ENCODE measurements at regions not wholly inside any gene's neighbourhood (a gene's known extent, or its start where the extent isn't known, plus 50 kb on each side); places are given as distances from the start of the nearest gene placed in this dataset.
A peak's percentile ranks its signal among the peaks of the same experiment; 100 is the strongest.

- Histone ChIP-seq H4K8ac (ENCODE audit: low read depth, low read length) (no peak overlapping the region), H3K9me3 (replicated peaks in 1 of 2; ENCODE audit: control insufficient read depth in 2 of 2, insufficient read depth in 1 of 2, low read depth in 1 of 2, low read length in 2 of 2) (no peaks in the 10 kb centered on the region), H3K27me3 (ENCODE audit: control insufficient read depth in 3 of 3, insufficient read depth in 3 of 3, low read depth in 1 of 3, low read length in 3 of 3) (no peaks in the 10 kb centered on the region), H3K18ac (ENCODE audit: low read length) (peak overlapping the region; percentile 39), H3K4ac (ENCODE audit: low read length) (no peak overlapping the region), H3K4me2 (ENCODE audit: insufficient read depth, low read length, poor library complexity, severe bottlenecking) (no peak overlapping the region), H3K4me1 (ENCODE audit: control insufficient read depth in 2 of 2, insufficient read depth in 1 of 2, low read depth in 1 of 2, low read length in 2 of 2) (peaks cover 0 to 6% of the 10 kb centered on the region in 2 donors), H3K23ac (ENCODE audit: low read depth, low read length, poor library complexity) (no peak overlapping the region), H4K91ac (ENCODE audit: low read depth, low read length, poor library complexity) (no peak overlapping the region), H3K36me3 (replicated peaks in 1 of 2; ENCODE audit: control insufficient read depth in 2 of 2, insufficient read depth in 2 of 2, low read length in 2 of 2) (no peaks in the 10 kb centered on the region), H3K27ac (replicated peaks; ENCODE audit: low read length) (no peak overlapping the region), H2BK12ac (ENCODE audit: low read length) (no peak overlapping the region), H2BK120ac (ENCODE audit: low read depth, low read length) (no peak overlapping the region), H3K14ac (ENCODE audit: low read length) (no peak overlapping the region), H2BK5ac (ENCODE audit: low read length) (no peak overlapping the region), H2BK15ac (ENCODE audit: low read length) (no peak overlapping the region), H3K79me1 (ENCODE audit: low read depth, low read length) (no peaks in the 10 kb centered on the region), H3K4me3 (ENCODE audit: low read length in 2 of 2) (no peak overlapping the region), H2AK5ac (ENCODE audit: low read depth, low read length) (no peak overlapping the region), H2AFZ (ENCODE audit: low read length) (no peak overlapping the region), H3K9ac (ENCODE audit: low read depth, low read length, poor library complexity) (no peak overlapping the region)
- no peak for DNase-seq (ENCODE audit: low spot score)
- no CpG with 5 or more reads among the region's 14 CpGs for WGBS, 2 donors (ENCODE audit: extremely low coverage in 2 of 2, insufficient read length in 2 of 2, insufficient replicate concordance in 1 of 2)
These were observed 142.8 kb upstream of the PHACTR3 start for GRCh38 chr20:59461526-59461925.

GRCh38 chr20:59462249-59462648 lies 142.1 kb upstream of the PHACTR3 start:
- Histone ChIP-seq H2AK5ac (ENCODE audit: low read depth, low read length) (no peak overlapping the region), H3K9ac (ENCODE audit: low read depth, low read length, poor library complexity) (no peak overlapping the region), H2BK5ac (ENCODE audit: low read length) (no peak overlapping the region), H3K4me3 (ENCODE audit: low read length in 2 of 2) (no peak overlapping the region), H3K27me3 (ENCODE audit: control insufficient read depth in 3 of 3, insufficient read depth in 3 of 3, low read depth in 1 of 3, low read length in 3 of 3) (no peaks in the 10 kb centered on the region), H3K4me2 (ENCODE audit: insufficient read depth, low read length, poor library complexity, severe bottlenecking) (no peak overlapping the region), H2BK120ac (ENCODE audit: low read depth, low read length) (no peak overlapping the region), H3K79me1 (ENCODE audit: low read depth, low read length) (no peaks in the 10 kb centered on the region), H3K4me1 (ENCODE audit: control insufficient read depth in 2 of 2, insufficient read depth in 1 of 2, low read depth in 1 of 2, low read length in 2 of 2) (peaks cover 0 to 5% of the 10 kb centered on the region in 2 donors), H2AFZ (ENCODE audit: low read length) (no peak overlapping the region), H2BK12ac (ENCODE audit: low read length) (no peak overlapping the region), H3K27ac (replicated peaks; ENCODE audit: low read length) (no peak overlapping the region), H3K9me3 (replicated peaks in 1 of 2; ENCODE audit: control insufficient read depth in 2 of 2, insufficient read depth in 1 of 2, low read depth in 1 of 2, low read length in 2 of 2) (no peaks in the 10 kb centered on the region), H3K36me3 (replicated peaks in 1 of 2; ENCODE audit: control insufficient read depth in 2 of 2, insufficient read depth in 2 of 2, low read length in 2 of 2) (no peaks in the 10 kb centered on the region), H3K14ac (ENCODE audit: low read length) (no peak overlapping the region), H3K18ac (ENCODE audit: low read length) (no peak overlapping the region), H3K4ac (ENCODE audit: low read length) (no peak overlapping the region), H4K91ac (ENCODE audit: low read depth, low read length, poor library complexity) (no peak overlapping the region), H4K8ac (ENCODE audit: low read depth, low read length) (no peak overlapping the region), H2BK15ac (ENCODE audit: low read length) (no peak overlapping the region), H3K23ac (ENCODE audit: low read depth, low read length, poor library complexity) (no peak overlapping the region)
- no peak for DNase-seq (ENCODE audit: low spot score)
- no CpG with 5 or more reads among the region's 10 CpGs for WGBS, 2 donors (ENCODE audit: extremely low coverage in 2 of 2, insufficient read length in 2 of 2, insufficient replicate concordance in 1 of 2)

GRCh38 chr20:59463541-59463940 lies 140.8 kb upstream of the PHACTR3 start:
- no CpG with 5 or more reads among the region's 2 CpGs for WGBS, 2 donors (ENCODE audit: extremely low coverage in 2 of 2, insufficient read length in 2 of 2, insufficient replicate concordance in 1 of 2)
- DNase-seq (ENCODE audit: low spot score), result no peak

GRCh38 chr20:59466107-59466815 lies 138.1 kb upstream of the PHACTR3 start:
- DNase-seq (ENCODE audit: low spot score), result no peak
- no CpG with 5 or more reads among the region's 16 CpGs for WGBS, 2 donors (ENCODE audit: extremely low coverage in 2 of 2, insufficient read length in 2 of 2, insufficient replicate concordance in 1 of 2)
- H3K27me3 ChIP-seq (ENCODE audit: control insufficient read depth in 3 of 3, insufficient read depth in 3 of 3, low read depth in 1 of 3, low read length in 3 of 3), result peaks cover 0 to 2% (median 0%) of the 10 kb centered on the region in 3 experiments

More at GRCh38 chr20:59463541-59463940, 140.8 kb upstream of the PHACTR3 start:
- Histone ChIP-seq H3K4me2 (ENCODE audit: insufficient read depth, low read length, poor library complexity, severe bottlenecking) (no peak overlapping the region), H3K4me1 (ENCODE audit: control insufficient read depth in 2 of 2, insufficient read depth in 1 of 2, low read depth in 1 of 2, low read length in 2 of 2) (peaks cover 0 to 5% of the 10 kb centered on the region in 2 donors), H3K9me3 (replicated peaks in 1 of 2; ENCODE audit: control insufficient read depth in 2 of 2, insufficient read depth in 1 of 2, low read depth in 1 of 2, low read length in 2 of 2) (no peaks in the 10 kb centered on the region), H2AK5ac (ENCODE audit: low read depth, low read length) (no peak overlapping the region), H3K27ac (replicated peaks; ENCODE audit: low read length) (no peak overlapping the region), H2BK12ac (ENCODE audit: low read length) (no peak overlapping the region), H4K91ac (ENCODE audit: low read depth, low read length, poor library complexity) (no peak overlapping the region), H3K18ac (ENCODE audit: low read length) (peak overlapping the region; percentile 32), H3K9ac (ENCODE audit: low read depth, low read length, poor library complexity) (no peak overlapping the region), H2AFZ (ENCODE audit: low read length) (no peak overlapping the region), H3K4me3 (ENCODE audit: low read length in 2 of 2) (no peak overlapping the region), H3K36me3 (replicated peaks in 1 of 2; ENCODE audit: control insufficient read depth in 2 of 2, insufficient read depth in 2 of 2, low read length in 2 of 2) (no peaks in the 10 kb centered on the region), H3K23ac (ENCODE audit: low read depth, low read length, poor library complexity) (no peak overlapping the region), H4K8ac (ENCODE audit: low read depth, low read length) (no peak overlapping the region), H3K14ac (ENCODE audit: low read length) (no peak overlapping the region), H2BK5ac (ENCODE audit: low read length) (no peak overlapping the region), H2BK120ac (ENCODE audit: low read depth, low read length) (no peak overlapping the region), H3K79me1 (ENCODE audit: low read depth, low read length) (no peaks in the 10 kb centered on the region), H2BK15ac (ENCODE audit: low read length) (no peak overlapping the region), H3K27me3 (ENCODE audit: control insufficient read depth in 3 of 3, insufficient read depth in 3 of 3, low read depth in 1 of 3, low read length in 3 of 3) (no peaks in the 10 kb centered on the region), H3K4ac (ENCODE audit: low read length) (no peak overlapping the region)

More at GRCh38 chr20:59466107-59466815, 138.1 kb upstream of the PHACTR3 start:
- Histone ChIP-seq H3K4me3 (ENCODE audit: low read length in 2 of 2) (no peak overlapping the region), H2AFZ (ENCODE audit: low read length) (no peak overlapping the region), H3K4me1 (ENCODE audit: control insufficient read depth in 2 of 2, insufficient read depth in 1 of 2, low read depth in 1 of 2, low read length in 2 of 2) (peaks cover 0 to 14% of the 10 kb centered on the region in 2 donors), H3K36me3 (replicated peaks in 1 of 2; ENCODE audit: control insufficient read depth in 2 of 2, insufficient read depth in 2 of 2, low read length in 2 of 2) (no peaks in the 10 kb centered on the region), H2BK12ac (ENCODE audit: low read length) (no peak overlapping the region), H3K4me2 (ENCODE audit: insufficient read depth, low read length, poor library complexity, severe bottlenecking) (no peak overlapping the region), H3K79me1 (ENCODE audit: low read depth, low read length) (no peaks in the 10 kb centered on the region), H3K9me3 (replicated peaks in 1 of 2; ENCODE audit: control insufficient read depth in 2 of 2, insufficient read depth in 1 of 2, low read depth in 1 of 2, low read length in 2 of 2) (no peaks in the 10 kb centered on the region), H3K18ac (ENCODE audit: low read length) (no peak overlapping the region), H3K14ac (ENCODE audit: low read length) (no peak overlapping the region), H3K4ac (ENCODE audit: low read length) (no peak overlapping the region), H2BK120ac (ENCODE audit: low read depth, low read length) (peak overlapping the region; percentile 27), H2AK5ac (ENCODE audit: low read depth, low read length) (peak overlapping the region; percentile 40), H3K9ac (ENCODE audit: low read depth, low read length, poor library complexity) (peak overlapping the region; percentile 71), H3K23ac (ENCODE audit: low read depth, low read length, poor library complexity) (peak overlapping the region; percentile 44), H3K27ac (replicated peaks; ENCODE audit: low read length) (no peak overlapping the region), H4K8ac (ENCODE audit: low read depth, low read length) (no peak overlapping the region), H2BK15ac (ENCODE audit: low read length) (peak overlapping the region; percentile 41), H4K91ac (ENCODE audit: low read depth, low read length, poor library complexity) (no peak overlapping the region), H2BK5ac (ENCODE audit: low read length) (peak overlapping the region; percentile 76)

Measured in neuronal stem cell (in vitro differentiated cells).